Peyer's patch (tissue), 4 donors: ENCODE measurements at regions not wholly inside any gene's neighbourhood (a gene's known extent, or its start where the extent isn't known, plus 50 kb on each side); places are given as distances from the start of the nearest gene placed in this dataset.

Experiments
- DNase-seq, 3 donors: peaks; one replicate each; pipeline ENCODE4 v3.0.0-alpha.2; 2017 to 2019
- H3K27ac ChIP-seq, 4 donors: fragments of 200-600 bp; sonication (generic); one replicate each; pipeline ENCODE4 v1.5.1; 2016 to 2019
- H3K27me3 ChIP-seq, 2 donors: fragments of 200-600 bp; sonication (generic); one replicate each; pipeline ENCODE4 v1.5.1; 2019
- H3K36me3 ChIP-seq, 3 donors: fragments of 200-600 bp; sonication (generic); one replicate each; pipeline ENCODE4 v1.5.1; 2016 to 2019
- H3K4me1 ChIP-seq, 4 donors: fragments of 200-600 bp; sonication (generic); one replicate each; pipeline ENCODE4 v1.5.1; 2016 to 2019
- H3K4me3 ChIP-seq, 4 donors: fragments of 200-600 bp; sonication (generic); 1 replicate in 3 of 4; 2 replicates in 1 of 4; pipeline ENCODE4 v1.5.1; 2016 to 2019; ENCODE audit warnings: mild to moderate bottlenecking in 1 of 4
- H3K9me3 ChIP-seq, 4 donors: fragments of 200-600 bp; sonication (generic); one replicate each; pipeline ENCODE4 v1.5.1; 2016 to 2019; ENCODE audit warnings: mild to moderate bottlenecking in 1 of 4
- CTCF ChIP-seq, 6 experiments: fragments of 450-650 bp in 4 of 6; fragments of 200-600 bp in 2 of 6; sonication (generic) in 1 of 6; IDR thresholded peaks; one replicate each; pipeline ENCODE4 v1.5.1; 2017 to 2019; ENCODE audit warnings: antibody characterized with exemption in 6 of 6, mild to moderate bottlenecking in 3 of 6, moderate library complexity in 1 of 6
- POLR2A ChIP-seq, 2 donors: fragments of 450-650 bp; IDR thresholded peaks; one replicate each; pipeline ENCODE4 v1.5.1; 2017; ENCODE audit warnings: antibody characterized with exemption in 2 of 2, mild to moderate bottlenecking in 2 of 2, moderate library complexity in 2 of 2

- Histone ChIP-seq H3K27ac (no peak overlapping the region), H3K27me3 (no peaks in the 10 kb centered on the region), H3K36me3 (no peaks in the 10 kb centered on the region), H3K4me1 (no peaks in the 10 kb centered on the region), H3K9me3 (no peaks in the 10 kb centered on the region), H3K4me3 (no peak overlapping the region)
- TF ChIP-seq CTCF (IDR thresholded peaks at IDR 0.05), result no peak
- no peak for TF ChIP-seq POLR2A (IDR thresholded peaks at IDR 0.05)
- no peak for DNase-seq
Observed at GRCh38 chr1:221897321-221897721, 155.4 kb upstream of the DUSP10 start.

GRCh38 chr1:221892301-221892830 is 150.5 kb upstream of the DUSP10 start:
- Histone ChIP-seq H3K9me3 (no peaks in the 10 kb centered on the region), H3K27ac (no peak overlapping the region), H3K36me3 (no peaks in the 10 kb centered on the region), H3K27me3 (no peaks in the 10 kb centered on the region), H3K4me1 (no peaks in the 10 kb centered on the region), H3K4me3 (no peak overlapping the region)
- TF ChIP-seq CTCF (IDR thresholded peaks at IDR 0.05) (no peak), POLR2A (IDR thresholded peaks at IDR 0.05) (no peak)
- no peak for DNase-seq

GRCh38 chr1:221891708-221892107 is 149.8 kb upstream of the DUSP10 start:
- no peaks in the 10 kb centered on the region for H3K36me3 ChIP-seq
- H3K9me3 ChIP-seq, result no peaks in the 10 kb centered on the region
- H3K27me3 ChIP-seq, result no peaks in the 10 kb centered on the region
- DNase-seq, result no peak
- TF ChIP-seq POLR2A (IDR thresholded peaks at IDR 0.05) (no peak), CTCF (IDR thresholded peaks at IDR 0.05) (no peak)
- no peak overlapping the region for H3K4me3 ChIP-seq
- H3K4me1 ChIP-seq, result no peaks in the 10 kb centered on the region
- H3K27ac ChIP-seq, result no peak overlapping the region

- Histone ChIP-seq H3K27me3 (no peaks in the 10 kb centered on the region), H3K4me1 (no peaks in the 10 kb centered on the region), H3K9me3 (no peaks in the 10 kb centered on the region), H3K4me3 (no peak overlapping the region), H3K36me3 (no peaks in the 10 kb centered on the region), H3K27ac (no peak overlapping the region)
- no peak for DNase-seq
- TF ChIP-seq CTCF (IDR thresholded peaks at IDR 0.05) (no peak), POLR2A (IDR thresholded peaks at IDR 0.05) (no peak)
Observed at GRCh38 chr1:221888801-221889200, 146.9 kb upstream of the DUSP10 start.

GRCh38 chr1:221888218-221888617 is 146.3 kb upstream of the DUSP10 start:
- H3K9me3 ChIP-seq, result no peaks in the 10 kb centered on the region
- TF ChIP-seq POLR2A (IDR thresholded peaks at IDR 0.05), result no peak
- no peak for TF ChIP-seq CTCF (IDR thresholded peaks at IDR 0.05)
- no peak overlapping the region for H3K27ac ChIP-seq
- DNase-seq, result no peak
- H3K36me3 ChIP-seq, result no peaks in the 10 kb centered on the region
- no peaks in the 10 kb centered on the region for H3K27me3 ChIP-seq
- no peak overlapping the region for H3K4me3 ChIP-seq
- no peaks in the 10 kb centered on the region for H3K4me1 ChIP-seq

GRCh38 chr1:221887758-221888157 is 145.9 kb upstream of the DUSP10 start:
- DNase-seq, result no peak
- Histone ChIP-seq H3K36me3 (no peaks in the 10 kb centered on the region), H3K4me1 (no peaks in the 10 kb centered on the region), H3K9me3 (no peaks in the 10 kb centered on the region), H3K27ac (no peak overlapping the region), H3K4me3 (no peak overlapping the region), H3K27me3 (no peaks in the 10 kb centered on the region)
- no peak for TF ChIP-seq CTCF (IDR thresholded peaks at IDR 0.05)
- no peak for TF ChIP-seq POLR2A (IDR thresholded peaks at IDR 0.05)
